GM18867 (cell line): ENCODE measurements at regions not wholly inside any gene's neighbourhood (a gene's known extent, or its start where the extent isn't known, plus 50 kb on each side); places are given as distances from the start of the nearest gene placed in this dataset.
A peak's percentile ranks its signal among the peaks of the same experiment; 100 is the strongest.
"Not testable (repeated sequence)": the region's sequence is repeated elsewhere in the genome, so short reads cannot be mapped to it uniquely, and the experiment has no call there.

Experiments
- ATAC-seq: cut with Tn5 transposase; IDR thresholded peaks from one replicate; pipeline ENCODE4 v1.9.1; 2021; ENCODE audit warnings: mild to moderate bottlenecking, moderate library complexity; ENCODE audit not compliant: unreplicated experiment

DNA sequence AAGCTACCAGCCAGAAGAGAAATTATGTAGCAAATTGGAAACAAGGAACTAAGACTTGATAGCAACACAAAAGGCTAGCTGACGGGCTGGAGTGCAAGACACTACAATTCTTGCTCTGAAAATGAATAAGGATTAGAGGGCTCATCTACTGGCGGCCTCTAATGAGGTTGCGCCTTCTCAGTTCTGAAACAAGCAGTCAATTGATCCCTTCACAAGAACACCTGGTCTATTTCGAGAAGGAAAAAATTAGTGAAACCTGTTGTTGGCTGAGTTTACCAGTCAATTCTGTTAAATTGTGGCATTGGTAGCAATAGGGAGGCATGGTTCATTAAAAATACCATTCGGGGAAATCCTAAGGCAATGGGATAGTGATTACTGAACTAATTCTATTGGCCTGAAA is 74.8 kb upstream of the JARID2 start:
- peak; percentile 46 for ATAC-seq

DNA sequence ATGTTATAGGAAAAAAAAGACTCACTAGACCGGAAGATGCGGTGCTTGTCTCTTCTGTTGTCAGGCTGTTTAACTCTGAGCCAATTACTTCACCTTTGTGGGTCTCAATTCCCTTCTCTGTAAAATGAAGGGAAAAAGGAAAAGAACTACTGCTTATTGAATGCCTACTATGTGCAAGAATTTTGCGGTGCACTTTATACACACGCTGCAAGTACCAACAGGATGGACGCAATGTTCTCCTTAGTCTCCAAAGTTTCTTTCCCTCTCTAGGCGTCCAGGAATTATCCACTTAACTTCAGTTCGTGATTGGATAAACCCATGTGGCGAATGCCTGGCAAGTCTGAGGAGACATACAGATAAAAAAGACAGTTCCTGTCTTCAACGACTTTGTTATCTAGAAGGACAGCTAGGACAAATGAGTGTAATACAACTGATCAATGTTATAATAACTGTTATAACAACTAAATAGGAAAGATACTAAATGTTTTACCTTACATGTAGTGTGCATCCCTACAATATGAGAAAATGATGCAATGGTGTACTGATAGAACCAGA is 69.0 kb upstream of the JARID2 start:
- ATAC-seq, result no peak

DNA sequence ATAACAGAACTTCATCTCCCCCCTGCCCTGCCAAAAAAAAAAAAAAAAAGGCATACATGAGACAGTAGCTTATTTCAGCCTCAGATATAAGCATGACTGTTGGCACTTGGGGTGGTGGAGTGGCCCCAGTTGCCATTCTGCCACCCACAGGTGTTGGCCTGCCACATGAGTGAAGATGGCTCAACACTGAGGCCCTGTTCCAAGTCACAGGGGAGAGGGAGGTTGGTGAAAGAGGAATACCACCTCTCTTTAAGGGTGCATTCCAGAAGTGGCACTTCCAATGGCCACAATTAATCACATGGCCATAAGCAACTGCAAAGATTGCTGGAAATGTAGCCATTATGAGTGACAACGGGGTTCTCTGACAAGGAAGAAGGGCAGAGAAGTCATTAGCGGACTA is 61.9 kb upstream of the JARID2 start:
- ATAC-seq, result no peak

DNA sequence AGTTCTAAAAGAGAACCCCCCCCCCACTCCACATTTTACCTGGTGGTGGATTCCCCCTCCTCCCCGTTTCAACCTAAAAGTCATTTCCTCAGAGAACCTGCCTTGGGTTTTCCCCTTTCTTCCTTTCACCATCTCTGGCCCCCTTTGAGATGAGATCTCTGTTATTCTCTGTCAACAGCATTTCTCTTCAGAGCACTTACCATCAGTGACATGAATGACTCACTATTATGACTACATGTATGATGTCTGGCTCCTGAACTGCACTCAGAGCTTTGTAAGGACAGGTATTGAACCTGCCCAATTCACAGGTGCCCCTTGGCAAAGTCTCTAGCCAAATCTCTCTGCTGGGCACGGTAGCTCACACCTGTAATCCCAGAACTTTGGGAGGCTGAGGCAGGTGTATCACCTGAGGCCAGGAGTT is 61.4 kb upstream of the JARID2 start:
- no peak for ATAC-seq

DNA sequence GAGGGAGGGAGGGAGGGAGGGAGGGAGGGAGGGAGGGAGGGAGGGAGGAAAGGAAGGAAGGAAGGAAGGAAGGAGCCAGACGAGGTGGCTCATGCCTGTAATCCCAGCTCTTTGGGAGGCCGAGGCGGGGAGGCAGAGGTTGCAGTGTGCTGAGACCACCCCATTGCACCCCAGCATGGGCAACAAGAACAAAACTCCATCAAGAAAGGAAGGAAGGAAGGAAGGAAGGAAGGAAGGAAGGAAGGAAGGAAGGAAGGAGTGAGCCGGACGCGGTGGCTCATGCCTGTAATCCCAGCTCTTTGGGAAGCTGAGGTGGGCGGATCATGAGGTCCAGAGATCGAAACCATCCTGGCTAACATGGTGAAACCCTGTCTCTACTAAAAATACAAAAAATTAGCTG is 60.8 kb upstream of the JARID2 start:
- not testable (repeated sequence) for ATAC-seq

DNA sequence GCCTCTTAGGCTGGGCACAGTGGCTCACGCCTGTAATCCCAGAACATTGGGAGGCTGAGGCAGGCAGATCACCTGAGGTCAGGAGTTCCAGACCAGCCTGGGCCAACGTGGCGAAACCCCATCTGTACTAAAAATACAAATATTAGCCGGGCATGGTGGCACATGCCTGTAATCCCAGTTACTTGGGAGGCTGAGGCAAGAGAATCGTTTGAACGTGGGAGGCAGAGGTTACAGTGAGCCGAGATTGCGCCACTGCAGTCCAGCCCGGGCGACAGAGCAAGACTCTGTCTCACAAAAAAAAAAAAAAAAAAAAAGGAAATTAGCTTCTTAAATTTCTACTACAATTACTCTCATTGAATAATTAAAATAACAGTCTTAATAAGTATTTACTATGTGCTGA is 52.4 kb upstream of the JARID2 start:
- ATAC-seq, result not testable (repeated sequence)

DNA sequence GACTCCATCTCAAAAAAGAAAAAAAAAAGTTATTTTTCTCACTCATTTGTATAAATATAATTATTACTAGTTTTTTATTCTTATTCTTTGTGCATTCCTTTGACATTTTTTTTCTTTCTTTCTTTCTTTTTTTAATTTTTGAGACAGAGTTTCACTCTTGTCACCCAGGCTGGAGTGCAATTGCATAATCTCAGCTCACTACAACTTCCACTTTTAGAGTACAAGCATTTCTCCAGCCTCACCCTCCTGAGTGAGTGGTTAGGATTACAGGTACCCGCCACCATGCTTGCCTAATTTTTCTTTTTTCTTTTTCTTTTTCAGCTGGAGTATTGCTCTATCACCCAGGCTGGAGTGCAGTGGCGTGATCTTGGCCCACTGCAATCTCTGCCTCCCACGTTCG is 51.4 kb upstream of the JARID2 start:
- ATAC-seq, result no peak
